Progenitor cell of endocrine pancreas (in vitro differentiated cells): ENCODE measurements at regions not wholly inside any gene's neighbourhood (a gene's known extent, or its start where the extent isn't known, plus 50 kb on each side); places are given as distances from the start of the nearest gene placed in this dataset.
A peak's percentile ranks its signal among the peaks of the same experiment; 100 is the strongest.

Experiments used
- DNase-seq: peaks from one replicate; pipeline ENCODE4 v3.0.0; 2021; ENCODE audit warnings: low spot score; ENCODE audit not compliant: unreplicated experiment
- H3K27ac Mint-ChIP-seq: 2 replicates; pipeline ENCODE4 v1.8.0; 2021; ENCODE audit warnings: mild to moderate bottlenecking, moderate library complexity, mixed read lengths
- H3K27me3 Mint-ChIP-seq: 2 replicates; pipeline ENCODE4 v1.8.0; 2021; ENCODE audit warnings: mixed read lengths
- H3K36me3 Mint-ChIP-seq: 2 replicates; pipeline ENCODE4 v1.8.0; 2022; ENCODE audit warnings: mixed read lengths; ENCODE audit not compliant: insufficient read depth
- H3K4me1 Mint-ChIP-seq: 2 replicates; pipeline ENCODE4 v1.8.0; 2021; ENCODE audit warnings: low read depth, mixed read lengths
- H3K4me3 Mint-ChIP-seq: 2 replicates; pipeline ENCODE4 v1.8.0; 2021; ENCODE audit warnings: low read depth, mild to moderate bottlenecking, moderate library complexity, mixed read lengths
- H3K9me3 Mint-ChIP-seq: 2 replicates; pipeline ENCODE4 v1.8.0; 2021; ENCODE audit warnings: low read depth, mixed read lengths
- TF ChIP-seq, protein P1 (sequence below): fragments of 200-600 bp; sonication (generic); IDR thresholded peaks from one replicate; pipeline ENCODE4 v1.5.0; 2021; ENCODE audit warnings: antibody characterized with exemption, mild to moderate bottlenecking; ENCODE audit not compliant: unreplicated experiment

GRCh38 chr10:21209495-21209894 lies 312.4 kb upstream of the NEBL start:
- no peak for DNase-seq
- H3K36me3 Mint-ChIP-seq: peaks cover 2% of the 10 kb centered on the region
- no peak overlapping the region for H3K27ac Mint-ChIP-seq
- H3K27me3 Mint-ChIP-seq: no peaks in the 10 kb centered on the region
- TF ChIP-seq, protein P1, sequence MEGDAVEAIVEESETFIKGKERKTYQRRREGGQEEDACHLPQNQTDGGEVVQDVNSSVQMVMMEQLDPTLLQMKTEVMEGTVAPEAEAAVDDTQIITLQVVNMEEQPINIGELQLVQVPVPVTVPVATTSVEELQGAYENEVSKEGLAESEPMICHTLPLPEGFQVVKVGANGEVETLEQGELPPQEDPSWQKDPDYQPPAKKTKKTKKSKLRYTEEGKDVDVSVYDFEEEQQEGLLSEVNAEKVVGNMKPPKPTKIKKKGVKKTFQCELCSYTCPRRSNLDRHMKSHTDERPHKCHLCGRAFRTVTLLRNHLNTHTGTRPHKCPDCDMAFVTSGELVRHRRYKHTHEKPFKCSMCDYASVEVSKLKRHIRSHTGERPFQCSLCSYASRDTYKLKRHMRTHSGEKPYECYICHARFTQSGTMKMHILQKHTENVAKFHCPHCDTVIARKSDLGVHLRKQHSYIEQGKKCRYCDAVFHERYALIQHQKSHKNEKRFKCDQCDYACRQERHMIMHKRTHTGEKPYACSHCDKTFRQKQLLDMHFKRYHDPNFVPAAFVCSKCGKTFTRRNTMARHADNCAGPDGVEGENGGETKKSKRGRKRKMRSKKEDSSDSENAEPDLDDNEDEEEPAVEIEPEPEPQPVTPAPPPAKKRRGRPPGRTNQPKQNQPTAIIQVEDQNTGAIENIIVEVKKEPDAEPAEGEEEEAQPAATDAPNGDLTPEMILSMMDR: no peak
- H3K4me3 Mint-ChIP-seq: no peak overlapping the region
- H3K4me1 Mint-ChIP-seq: no peaks in the 10 kb centered on the region
- peaks cover 12% of the 10 kb centered on the region for H3K9me3 Mint-ChIP-seq

GRCh38 chr10:21208666-21209316 lies 311.7 kb upstream of the NEBL start:
- Mint-ChIP-seq H3K36me3 (peaks cover 2% of the 10 kb centered on the region), H3K4me3 (no peak overlapping the region), H3K9me3 (peaks cover 12% of the 10 kb centered on the region), H3K4me1 (no peaks in the 10 kb centered on the region), H3K27ac (peak overlapping the region; percentile 23), H3K27me3 (no peaks in the 10 kb centered on the region)
- DNase-seq: no peak
- TF ChIP-seq, protein P1: no peak

- H3K36me3 Mint-ChIP-seq: peaks cover 2% of the 10 kb centered on the region
- H3K9me3 Mint-ChIP-seq: peaks cover 12% of the 10 kb centered on the region
- H3K27ac Mint-ChIP-seq: peak overlapping the region; percentile 23
- TF ChIP-seq, protein P1: no peak
- DNase-seq: no peak
- H3K4me1 Mint-ChIP-seq: no peaks in the 10 kb centered on the region
- no peaks in the 10 kb centered on the region for H3K27me3 Mint-ChIP-seq
- no peak overlapping the region for H3K4me3 Mint-ChIP-seq
Measured at GRCh38 chr10:21207852-21208646, 310.9 kb upstream of the NEBL start.

- Mint-ChIP-seq H3K27me3 (no peaks in the 10 kb centered on the region), H3K27ac (no peak overlapping the region), H3K4me1 (no peaks in the 10 kb centered on the region), H3K4me3 (no peak overlapping the region), H3K9me3 (peaks cover 12% of the 10 kb centered on the region), H3K36me3 (peaks cover 2% of the 10 kb centered on the region)
- DNase-seq: no peak
- TF ChIP-seq, protein P1: no peak
Measured at GRCh38 chr10:21205328-21205727, 308.2 kb upstream of the NEBL start.

GRCh38 chr10:21203473-21204107 lies 306.5 kb upstream of the NEBL start:
- Mint-ChIP-seq H3K36me3 (peaks cover 2% of the 10 kb centered on the region), H3K4me1 (no peaks in the 10 kb centered on the region), H3K4me3 (no peak overlapping the region), H3K27ac (no peak overlapping the region), H3K27me3 (no peaks in the 10 kb centered on the region), H3K9me3 (peaks cover 12% of the 10 kb centered on the region)
- DNase-seq: no peak
- TF ChIP-seq, protein P1: no peak
